ENCODE measurements at regions not wholly inside any gene's neighbourhood (a gene's known extent, or its start where the extent isn't known, plus 50 kb on each side); places are given as distances from the start of the nearest gene placed in this dataset.

- Mint-ChIP-seq H3K4me3 (no peak overlapping the region), H3K4me1 (ENCODE audit: low read depth) (no peaks in the 10 kb centered on the region), H3K27me3 (ENCODE audit: low read depth) (peaks cover 16% of the 10 kb centered on the region), H3K9me3 (no peaks in the 10 kb centered on the region), H3K27ac (no peak overlapping the region), H3K36me3 (ENCODE audit: insufficient read depth in 2 of 2) (no peaks in the 10 kb centered on the region)
- no peak for DNase-seq
- ATAC-seq (replicated peaks in 1 of 2) = no peak
Observed at GRCh38 chr4:158995040-158995439, 107.8 kb upstream of the RAPGEF2 start.

- Mint-ChIP-seq H3K36me3 (ENCODE audit: insufficient read depth in 2 of 2) (no peaks in the 10 kb centered on the region), H3K27ac (no peak overlapping the region), H3K27me3 (ENCODE audit: low read depth) (peaks cover 13% of the 10 kb centered on the region), H3K9me3 (no peaks in the 10 kb centered on the region), H3K4me3 (no peak overlapping the region), H3K4me1 (ENCODE audit: low read depth) (no peaks in the 10 kb centered on the region)
- DNase-seq = no peak
- no peak for ATAC-seq (replicated peaks in 1 of 2)
Observed at GRCh38 chr4:158995965-158996364, 106.9 kb upstream of the RAPGEF2 start.

GRCh38 chr4:158996669-158997074 lies 106.2 kb upstream of the RAPGEF2 start:
- ATAC-seq (replicated peaks in 1 of 2) = no peak
- DNase-seq = no peak
- H3K27me3 Mint-ChIP-seq (ENCODE audit: low read depth) = peaks cover 17% of the 10 kb centered on the region
- no peak overlapping the region for H3K4me3 Mint-ChIP-seq
- H3K9me3 Mint-ChIP-seq = no peaks in the 10 kb centered on the region
- H3K4me1 Mint-ChIP-seq (ENCODE audit: low read depth) = no peaks in the 10 kb centered on the region
- no peak overlapping the region for H3K27ac Mint-ChIP-seq
- no peaks in the 10 kb centered on the region for H3K36me3 Mint-ChIP-seq (ENCODE audit: insufficient read depth in 2 of 2)

GRCh38 chr4:158997660-158998349 lies 105.1 kb upstream of the RAPGEF2 start:
- no peaks in the 10 kb centered on the region for H3K36me3 Mint-ChIP-seq (ENCODE audit: insufficient read depth in 2 of 2)
- H3K27me3 Mint-ChIP-seq (ENCODE audit: low read depth) = peaks cover 23% of the 10 kb centered on the region
- H3K9me3 Mint-ChIP-seq = no peaks in the 10 kb centered on the region
- H3K4me1 Mint-ChIP-seq (ENCODE audit: low read depth) = peaks cover 2% of the 10 kb centered on the region
- no peak for DNase-seq
- no peak overlapping the region for H3K27ac Mint-ChIP-seq
- ATAC-seq (replicated peaks in 1 of 2) = no peak
- no peak overlapping the region for H3K4me3 Mint-ChIP-seq

- Mint-ChIP-seq H3K36me3 (ENCODE audit: insufficient read depth in 2 of 2) (no peaks in the 10 kb centered on the region), H3K27me3 (ENCODE audit: low read depth) (peaks cover 30% of the 10 kb centered on the region), H3K4me1 (ENCODE audit: low read depth) (peaks cover 11% of the 10 kb centered on the region), H3K27ac (no peak overlapping the region), H3K9me3 (no peaks in the 10 kb centered on the region), H3K4me3 (no peak overlapping the region)
- ATAC-seq (replicated peaks in 1 of 2) (no peak), DNase-seq (no peak)
Observed at GRCh38 chr4:158998624-158999023, 104.3 kb upstream of the RAPGEF2 start.

- Mint-ChIP-seq H3K27ac (no peak overlapping the region), H3K36me3 (ENCODE audit: insufficient read depth in 2 of 2) (no peaks in the 10 kb centered on the region), H3K9me3 (no peaks in the 10 kb centered on the region), H3K27me3 (ENCODE audit: low read depth) (peaks cover 26% of the 10 kb centered on the region), H3K4me3 (no peak overlapping the region), H3K4me1 (ENCODE audit: low read depth) (peaks cover 11% of the 10 kb centered on the region)
- no peak for DNase-seq
- no peak for ATAC-seq (replicated peaks in 1 of 2)
Observed at GRCh38 chr4:158999166-158999682, 103.7 kb upstream of the RAPGEF2 start.

- H3K9me3 Mint-ChIP-seq = no peaks in the 10 kb centered on the region
- H3K4me1 Mint-ChIP-seq (ENCODE audit: low read depth) = peaks cover 11% of the 10 kb centered on the region
- H3K4me3 Mint-ChIP-seq = no peak overlapping the region
- H3K36me3 Mint-ChIP-seq (ENCODE audit: insufficient read depth in 2 of 2) = no peaks in the 10 kb centered on the region
- DNase-seq = no peak
- no peak overlapping the region for H3K27ac Mint-ChIP-seq
- no peak for ATAC-seq (replicated peaks in 1 of 2)
- H3K27me3 Mint-ChIP-seq (ENCODE audit: low read depth) = peaks cover 23% of the 10 kb centered on the region
Observed at GRCh38 chr4:158999849-159000248, 103.0 kb upstream of the RAPGEF2 start.

GRCh38 chr4:159002950-159003349 lies 99.9 kb upstream of the RAPGEF2 start:
- Mint-ChIP-seq H3K27ac (no peak overlapping the region), H3K9me3 (no peaks in the 10 kb centered on the region), H3K4me1 (ENCODE audit: low read depth) (peaks cover 11% of the 10 kb centered on the region), H3K27me3 (ENCODE audit: low read depth) (peaks cover 23% of the 10 kb centered on the region), H3K36me3 (ENCODE audit: insufficient read depth in 2 of 2) (no peaks in the 10 kb centered on the region), H3K4me3 (no peak overlapping the region)
- no peak for DNase-seq
- ATAC-seq (replicated peaks in 1 of 2) = no peak

GRCh38 chr4:159003420-159004253 lies 99.2 kb upstream of the RAPGEF2 start:
- Mint-ChIP-seq H3K36me3 (ENCODE audit: insufficient read depth in 2 of 2) (no peaks in the 10 kb centered on the region), H3K9me3 (no peaks in the 10 kb centered on the region)

GRCh38 chr4:159006202-159006601 lies 96.7 kb upstream of the RAPGEF2 start:
- H3K27me3 Mint-ChIP-seq (ENCODE audit: low read depth) = peaks cover 20% of the 10 kb centered on the region
- ATAC-seq (replicated peaks in 1 of 2) = no peak
- H3K9me3 Mint-ChIP-seq = no peaks in the 10 kb centered on the region
- H3K4me1 Mint-ChIP-seq (ENCODE audit: low read depth) = peaks cover 11% of the 10 kb centered on the region
- DNase-seq = no peak
- no peak overlapping the region for H3K27ac Mint-ChIP-seq
- H3K4me3 Mint-ChIP-seq = no peak overlapping the region
- no peaks in the 10 kb centered on the region for H3K36me3 Mint-ChIP-seq (ENCODE audit: insufficient read depth in 2 of 2)

More at GRCh38 chr4:159003420-159004253, 99.2 kb upstream of the RAPGEF2 start:
- DNase-seq (no peak), ATAC-seq (replicated peaks in 1 of 2) (no peak)
- Mint-ChIP-seq H3K4me3 (no peak overlapping the region), H3K27ac (no peak overlapping the region), H3K4me1 (ENCODE audit: low read depth) (peaks cover 11% of the 10 kb centered on the region), H3K27me3 (ENCODE audit: low read depth) (peaks cover 23% of the 10 kb centered on the region)

GRCh38 chr4:159008671-159009070 lies 94.2 kb upstream of the RAPGEF2 start:
- DNase-seq (no peak), ATAC-seq (replicated peaks in 1 of 2) (no peak)
- Mint-ChIP-seq H3K4me1 (ENCODE audit: low read depth) (peaks cover under 1% of the 10 kb centered on the region), H3K4me3 (no peak overlapping the region), H3K27me3 (ENCODE audit: low read depth) (peaks cover 1% of the 10 kb centered on the region), H3K27ac (no peak overlapping the region), H3K9me3 (no peaks in the 10 kb centered on the region), H3K36me3 (ENCODE audit: insufficient read depth in 2 of 2) (no peaks in the 10 kb centered on the region)

- H3K36me3 Mint-ChIP-seq (ENCODE audit: insufficient read depth in 2 of 2) = no peaks in the 10 kb centered on the region
Observed at GRCh38 chr4:159009521-159009920, 93.4 kb upstream of the RAPGEF2 start.

GRCh38 chr4:159010100-159010499 lies 92.8 kb upstream of the RAPGEF2 start:
- no peaks in the 10 kb centered on the region for H3K9me3 Mint-ChIP-seq
- no peaks in the 10 kb centered on the region for H3K27me3 Mint-ChIP-seq (ENCODE audit: low read depth)
- no peaks in the 10 kb centered on the region for H3K4me1 Mint-ChIP-seq (ENCODE audit: low read depth)
- no peak overlapping the region for H3K4me3 Mint-ChIP-seq
- DNase-seq (no peak), ATAC-seq (replicated peaks in 1 of 2) (no peak)
- no peaks in the 10 kb centered on the region for H3K36me3 Mint-ChIP-seq (ENCODE audit: insufficient read depth in 2 of 2)
- no peak overlapping the region for H3K27ac Mint-ChIP-seq

More at GRCh38 chr4:159009521-159009920, 93.4 kb upstream of the RAPGEF2 start:
- no peak for ATAC-seq (replicated peaks in 1 of 2)
- Mint-ChIP-seq H3K27ac (no peak overlapping the region), H3K4me1 (ENCODE audit: low read depth) (no peaks in the 10 kb centered on the region), H3K4me3 (no peak overlapping the region), H3K9me3 (no peaks in the 10 kb centered on the region), H3K27me3 (ENCODE audit: low read depth) (no peaks in the 10 kb centered on the region)
- DNase-seq = no peak

Data from activated T-cell treated with anti-CD3 and anti-CD28 coated beads, Interleukin-2, amount 50 U/mL, for 72 hours (primary cell).